ENCODE measurements at regions not wholly inside any gene's neighbourhood (a gene's known extent, or its start where the extent isn't known, plus 50 kb on each side); places are given as distances from the start of the nearest gene placed in this dataset.

DNA sequence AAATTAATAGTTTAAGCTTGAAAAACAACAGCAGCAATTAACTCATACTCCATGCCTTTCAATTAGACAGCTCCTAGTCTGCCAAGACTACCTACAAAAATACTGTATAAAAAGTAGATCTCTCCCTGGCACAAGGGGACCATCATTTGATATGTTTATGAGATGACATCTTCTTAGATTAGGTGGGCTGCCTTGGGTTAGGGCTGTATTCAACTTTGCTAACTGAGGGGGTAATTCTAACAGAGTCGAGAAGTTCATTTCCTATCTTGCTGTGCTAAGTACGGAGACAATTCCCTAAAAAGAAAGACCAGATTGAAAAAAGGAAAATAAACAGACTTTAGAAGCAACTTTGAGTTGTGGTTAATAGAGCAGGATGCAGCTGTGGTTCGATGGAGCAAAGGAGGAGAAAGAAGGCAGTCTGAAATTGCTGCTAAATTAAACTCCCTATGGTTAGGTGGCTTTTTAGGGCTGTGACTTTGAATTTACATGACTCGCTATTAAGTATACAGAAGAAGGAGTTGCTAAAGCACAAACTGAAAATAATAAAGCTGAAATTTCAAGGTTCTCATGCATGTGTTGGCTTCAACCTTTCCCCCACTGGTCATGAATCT is 75.4 kb downstream of the CDC7 start:
- no peak overlapping the region for H3K27ac Mint-ChIP-seq

DNA sequence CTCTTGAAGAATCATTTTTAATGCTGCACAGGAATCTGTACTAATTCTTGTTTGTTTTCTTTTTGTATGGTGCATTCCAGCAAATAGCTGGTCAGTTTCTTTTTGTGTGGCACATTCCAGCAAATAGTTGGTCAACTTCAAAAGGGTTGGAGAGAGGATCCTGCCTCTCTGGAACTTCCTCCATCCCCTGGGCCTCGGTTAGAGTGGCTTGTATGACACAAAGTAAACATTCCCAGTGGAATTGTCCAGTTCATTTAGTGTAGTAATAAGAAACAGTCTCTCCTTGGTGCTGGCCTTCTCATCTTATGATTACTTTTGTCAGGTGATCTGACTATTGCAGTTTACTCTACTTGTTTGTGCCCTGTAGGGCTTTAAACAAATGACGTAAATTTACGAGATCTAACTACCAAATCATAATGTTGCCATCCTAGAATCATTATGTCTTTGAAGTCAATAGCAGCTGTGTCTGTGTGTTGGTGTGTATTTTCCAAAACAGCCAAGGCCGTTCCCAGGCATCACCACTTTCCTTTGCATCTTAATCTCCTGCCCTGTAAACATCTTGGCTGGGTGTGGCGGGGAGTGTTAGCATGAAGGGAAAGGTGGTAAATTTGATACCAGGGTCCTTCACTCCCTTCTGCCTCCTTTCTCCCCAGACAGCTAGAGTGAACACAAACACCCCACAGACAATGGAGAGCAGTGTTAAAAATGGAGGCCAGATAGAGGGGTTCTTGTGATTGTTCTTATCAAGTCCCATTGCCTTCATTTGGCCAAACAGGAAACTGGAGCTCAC is 77.9 kb downstream of the CDC7 start:
- no peaks in the 10 kb centered on the region for H3K36me3 Mint-ChIP-seq (ENCODE audit: low read depth)
- peaks cover 23% of the 10 kb centered on the region for H3K4me1 Mint-ChIP-seq
- no peaks in the 10 kb centered on the region for H3K9me3 Mint-ChIP-seq
- no peak overlapping the region for H3K4me3 Mint-ChIP-seq
- no peak for TF ChIP-seq CTCF (IDR thresholded peaks at IDR 0.05)
- POLR2A ChIA-PET: no interaction called here
- CTCF ChIA-PET: no interaction called here
- H3K27me3 Mint-ChIP-seq: peaks cover 8% of the 10 kb centered on the region
- intact Hi-C loops (cut with micrococcal nuclease): no loop called here
- DNase-seq (no peak), ATAC-seq (ENCODE audit: low read depth) (no peak)
- H3K27ac Mint-ChIP-seq: no peak overlapping the region

More for the DNA sequence above, 75.4 kb downstream of the CDC7 start:
- CTCF ChIA-PET: no interaction called here
- no peaks in the 10 kb centered on the region for H3K36me3 Mint-ChIP-seq (ENCODE audit: low read depth)
- no peak for TF ChIP-seq CTCF (IDR thresholded peaks at IDR 0.05)
- H3K4me3 Mint-ChIP-seq: peak overlapping the region; percentile 5
- ATAC-seq (ENCODE audit: low read depth) (no peak), DNase-seq (no peak)
- intact Hi-C loops (cut with micrococcal nuclease): no loop called here
- peaks cover 40% of the 10 kb centered on the region for H3K4me1 Mint-ChIP-seq
- H3K27me3 Mint-ChIP-seq: peaks cover 8% of the 10 kb centered on the region
- POLR2A ChIA-PET: no interaction called here
- no peaks in the 10 kb centered on the region for H3K9me3 Mint-ChIP-seq

GRCh38 chr1:91579658-91580228 is 79.1 kb downstream of the CDC7 start:
- DNase-seq (no peak), ATAC-seq (ENCODE audit: low read depth) (no peak)
- Mint-ChIP-seq H3K4me3 (no peak overlapping the region), H3K27ac (no peak overlapping the region), H3K27me3 (peaks cover 8% of the 10 kb centered on the region), H3K9me3 (no peaks in the 10 kb centered on the region), H3K4me1 (peaks cover 17% of the 10 kb centered on the region), H3K36me3 (ENCODE audit: low read depth) (no peaks in the 10 kb centered on the region)
- POLR2A ChIA-PET: no interaction called here
- no peak for TF ChIP-seq CTCF (IDR thresholded peaks at IDR 0.05)
- CTCF ChIA-PET: no interaction called here
- intact Hi-C loops (cut with micrococcal nuclease): no loop called here

DNA sequence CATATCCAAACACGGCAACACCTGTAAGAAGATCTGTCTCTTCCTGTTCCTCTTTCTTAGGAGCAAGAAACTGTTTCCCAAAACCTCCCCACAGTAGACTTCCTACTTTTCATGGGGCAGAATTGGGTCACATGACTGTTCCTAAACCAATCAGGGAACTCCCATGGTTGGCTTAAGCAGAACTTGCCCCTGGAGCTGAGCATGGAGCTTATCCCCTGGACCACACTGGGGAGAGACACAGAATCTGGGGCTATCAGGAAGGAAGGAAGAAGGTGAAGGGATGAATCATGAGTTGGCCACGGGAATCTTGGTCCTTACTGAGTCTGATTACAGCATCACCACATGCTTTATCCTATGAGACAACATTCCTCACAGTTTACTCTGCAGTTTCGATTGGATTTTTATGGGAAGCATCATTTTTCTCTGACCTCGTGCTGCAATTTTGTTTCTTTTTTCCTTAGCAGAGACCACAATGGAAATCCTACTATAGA is 81.8 kb downstream of the CDC7 start:
- peaks cover 10% of the 10 kb centered on the region for H3K27me3 Mint-ChIP-seq
- H3K36me3 Mint-ChIP-seq (ENCODE audit: low read depth): no peaks in the 10 kb centered on the region
- TF ChIP-seq CTCF (IDR thresholded peaks at IDR 0.05): no peak
- no peak overlapping the region for H3K27ac Mint-ChIP-seq
- ATAC-seq (ENCODE audit: low read depth) (no peak), DNase-seq (no peak)
- H3K9me3 Mint-ChIP-seq: no peaks in the 10 kb centered on the region
- H3K4me3 Mint-ChIP-seq: no peak overlapping the region
- intact Hi-C loops (cut with micrococcal nuclease): no loop called here
- POLR2A ChIA-PET: no interaction called here
- CTCF ChIA-PET: interaction anchor here (1.1 kb wide), 1 partner anchor 11 kb away, joined by 4 read pairs; no protein-coding TSS in a partner anchor
- peaks cover 2% of the 10 kb centered on the region for H3K4me1 Mint-ChIP-seq

GRCh38 chr1:91583326-91583755 is 82.7 kb downstream of the CDC7 start:
- TF ChIP-seq CTCF (IDR thresholded peaks at IDR 0.05): no peak
- POLR2A ChIA-PET: no interaction called here
- Mint-ChIP-seq H3K27me3 (peaks cover 8% of the 10 kb centered on the region), H3K27ac (no peak overlapping the region), H3K4me1 (peaks cover 2% of the 10 kb centered on the region), H3K4me3 (no peak overlapping the region), H3K36me3 (ENCODE audit: low read depth) (no peaks in the 10 kb centered on the region), H3K9me3 (no peaks in the 10 kb centered on the region)
- CTCF ChIA-PET: interaction anchor here (1.1 kb wide), 1 partner anchor 12 kb away, joined by 4 read pairs; no protein-coding TSS in a partner anchor
- no peak for ATAC-seq (ENCODE audit: low read depth)
- intact Hi-C loops (cut with micrococcal nuclease): no loop called here
- no peak for DNase-seq

Measured in activated B cell treated with CpG ODN at 0.5 μM for 24 hours (primary cell).